ENCODE measurements at regions not wholly inside any gene's neighbourhood (a gene's known extent, or its start where the extent isn't known, plus 50 kb on each side); places are given as distances from the start of the nearest gene placed in this dataset.

GRCh38 chr17:70295329-70295728 is 126.0 kb downstream of the KCNJ2 start:
- TF ChIP-seq POLR2AphosphoS5 (IDR thresholded peaks at IDR 0.05; ENCODE audit: borderline replicate concordance, low read depth, low read length) (no peak), EZH2 (IDR thresholded peaks at IDR 0.05) (no peak), FOXP2 (optimal IDR thresholded peaks at IDR 0.05; ENCODE audit: control extremely low read depth, extremely low read length, insufficient read depth) (no peak)
